Stomach (tissue), 4 donors: ENCODE measurements at regions not wholly inside any gene's neighbourhood (a gene's known extent, or its start where the extent isn't known, plus 50 kb on each side); places are given as distances from the start of the nearest gene placed in this dataset.

Experiments
- EP300 ChIP-seq: sonication (generic); formaldehyde crosslinking; IDR thresholded peaks from one replicate; pipeline ENCODE4 v1.6.1; 2017; ENCODE audit warnings: antibody characterized with exemption
- POLR2A ChIP-seq, 4 donors: fragments of 450-650 bp; IDR thresholded peaks; one replicate each; pipeline ENCODE4 v1.6.1; 2016; ENCODE audit warnings: antibody characterized with exemption in 4 of 4, control low read depth in 2 of 4, mild to moderate bottlenecking in 1 of 4, moderate library complexity in 1 of 4
- TF ChIP-seq, protein P1 (sequence below), 7 experiments: fragments of 450-650 bp in 4 of 7; fragments of 200-600 bp in 3 of 7; sonication (generic) in 3 of 7; IDR thresholded peaks; one replicate each; pipeline ENCODE4 v1.5.1; 2016 to 2019; ENCODE audit warnings: antibody characterized with exemption in 7 of 7, control low read depth in 2 of 7, mild to moderate bottlenecking in 1 of 7

DNA sequence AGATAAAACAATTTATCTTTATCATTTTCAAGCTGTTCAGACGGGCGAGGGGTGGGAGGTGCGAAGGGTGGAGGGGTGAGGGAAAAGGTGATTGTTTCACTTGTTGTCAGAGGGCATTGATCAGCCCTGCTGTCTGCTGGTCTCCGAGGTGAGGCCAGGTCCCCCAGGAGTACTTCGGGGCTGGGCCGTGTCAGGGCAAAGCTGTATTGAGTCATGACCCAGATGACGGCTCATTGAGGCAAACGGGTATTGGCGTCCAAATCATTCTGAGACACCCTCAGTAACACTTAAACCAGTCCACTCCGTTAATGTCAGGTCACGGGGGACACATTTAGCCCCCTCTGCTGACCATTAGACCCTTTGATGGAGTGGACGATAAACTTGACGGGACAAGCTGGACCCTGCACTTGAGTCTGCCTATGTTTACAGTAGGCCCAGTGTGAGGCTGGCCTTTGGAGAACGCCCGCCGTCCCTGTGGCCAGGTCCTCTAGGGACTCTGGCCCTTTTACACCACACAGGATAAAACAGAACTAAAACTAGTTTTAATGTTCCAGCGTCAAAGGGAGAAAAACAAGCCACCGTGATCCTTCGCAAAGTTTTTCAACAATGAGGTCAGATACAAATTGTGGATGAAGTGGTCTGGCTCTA is 502.2 kb upstream of the ZFHX3 start:
- TF ChIP-seq, protein P1, sequence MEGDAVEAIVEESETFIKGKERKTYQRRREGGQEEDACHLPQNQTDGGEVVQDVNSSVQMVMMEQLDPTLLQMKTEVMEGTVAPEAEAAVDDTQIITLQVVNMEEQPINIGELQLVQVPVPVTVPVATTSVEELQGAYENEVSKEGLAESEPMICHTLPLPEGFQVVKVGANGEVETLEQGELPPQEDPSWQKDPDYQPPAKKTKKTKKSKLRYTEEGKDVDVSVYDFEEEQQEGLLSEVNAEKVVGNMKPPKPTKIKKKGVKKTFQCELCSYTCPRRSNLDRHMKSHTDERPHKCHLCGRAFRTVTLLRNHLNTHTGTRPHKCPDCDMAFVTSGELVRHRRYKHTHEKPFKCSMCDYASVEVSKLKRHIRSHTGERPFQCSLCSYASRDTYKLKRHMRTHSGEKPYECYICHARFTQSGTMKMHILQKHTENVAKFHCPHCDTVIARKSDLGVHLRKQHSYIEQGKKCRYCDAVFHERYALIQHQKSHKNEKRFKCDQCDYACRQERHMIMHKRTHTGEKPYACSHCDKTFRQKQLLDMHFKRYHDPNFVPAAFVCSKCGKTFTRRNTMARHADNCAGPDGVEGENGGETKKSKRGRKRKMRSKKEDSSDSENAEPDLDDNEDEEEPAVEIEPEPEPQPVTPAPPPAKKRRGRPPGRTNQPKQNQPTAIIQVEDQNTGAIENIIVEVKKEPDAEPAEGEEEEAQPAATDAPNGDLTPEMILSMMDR (IDR thresholded peaks at IDR 0.05): no peak
- TF ChIP-seq EP300 (no peak), POLR2A (IDR thresholded peaks at IDR 0.05) (no peak)
